Activated CD8-positive, alpha-beta memory T cell treated with anti-CD3 and anti-CD28 coated beads for 36 hours (primary cell): ENCODE measurements at regions not wholly inside any gene's neighbourhood (a gene's known extent, or its start where the extent isn't known, plus 50 kb on each side); places are given as distances from the start of the nearest gene placed in this dataset.
"Not testable (repeated sequence)": the region's sequence is repeated elsewhere in the genome, so short reads cannot be mapped to it uniquely, and the experiment has no call there.

ENCODE experiments used
- CTCF ChIA-PET: fragments of 350-600 bp; sonication (Branson Sonifier 250); formaldehyde crosslinking; loops from one replicate; lab custom pipeline; 2021; ENCODE audit warnings: antibody characterized with exemption; lab: Charles Lee
- POLR2A ChIA-PET: fragments of 350-600 bp; sonication (Branson Sonifier 250); formaldehyde crosslinking; loops from one replicate; lab custom pipeline; 2021; ENCODE audit warnings: antibody characterized with exemption; lab: Charles Lee

DNA sequence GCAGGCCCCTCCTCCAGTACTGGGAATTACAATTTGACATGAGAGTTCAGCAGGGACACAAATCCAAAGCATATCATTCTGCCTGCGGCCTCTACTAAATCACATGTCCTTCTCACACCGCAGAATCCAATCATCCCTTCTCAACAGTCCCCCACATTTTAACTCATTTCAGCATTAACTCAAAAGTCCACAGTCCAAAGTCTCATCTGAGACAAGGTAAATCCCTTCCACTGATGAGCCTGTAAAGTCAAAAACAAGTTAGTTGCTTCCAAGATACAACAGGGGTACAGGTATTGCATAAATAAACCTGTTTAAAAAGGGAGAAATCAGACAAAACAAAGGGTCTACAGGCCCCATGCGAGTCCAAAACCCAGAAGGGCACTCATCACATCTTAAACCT is 64.0 kb downstream of the EBNA1BP2 start:
- CTCF ChIA-PET, result no interaction called here
- POLR2A ChIA-PET, result no interaction called here

GRCh38 chr1:43107664-43108063 is 64.4 kb downstream of the EBNA1BP2 start:
- ChIA-PET POLR2A (no interaction called here), CTCF (no interaction called here)

- POLR2A ChIA-PET, result no interaction called here
- CTCF ChIA-PET, result no interaction called here
These were observed 67.9 kb downstream of the EBNA1BP2 start for GRCh38 chr1:43104027-43104763.

DNA sequence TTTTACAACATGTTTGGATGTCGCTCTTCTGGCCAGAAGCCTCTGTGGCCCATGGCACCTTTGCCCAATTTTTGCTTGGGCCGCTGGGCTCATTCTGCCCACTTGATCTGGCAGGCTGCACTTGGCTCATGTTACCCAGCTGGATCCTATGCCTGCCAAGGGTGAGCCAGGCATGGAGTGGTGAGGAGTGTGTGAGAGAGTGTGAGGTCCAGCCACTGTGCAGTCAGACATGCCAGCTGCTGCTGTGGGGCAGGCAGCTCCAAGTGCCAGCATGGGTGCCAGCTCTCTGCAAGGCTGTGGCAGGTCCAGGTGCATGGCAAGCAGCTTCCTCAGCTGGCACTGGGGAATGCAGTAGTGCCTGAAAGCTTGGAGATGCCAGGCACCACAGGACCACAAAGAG is 71.0 kb downstream of the EBNA1BP2 start:
- POLR2A ChIA-PET, result no interaction called here
- CTCF ChIA-PET, result no interaction called here

GRCh38 chr1:43098200-43098599 is 73.9 kb downstream of the EBNA1BP2 start:
- ChIA-PET CTCF (no interaction called here), POLR2A (no interaction called here)

DNA sequence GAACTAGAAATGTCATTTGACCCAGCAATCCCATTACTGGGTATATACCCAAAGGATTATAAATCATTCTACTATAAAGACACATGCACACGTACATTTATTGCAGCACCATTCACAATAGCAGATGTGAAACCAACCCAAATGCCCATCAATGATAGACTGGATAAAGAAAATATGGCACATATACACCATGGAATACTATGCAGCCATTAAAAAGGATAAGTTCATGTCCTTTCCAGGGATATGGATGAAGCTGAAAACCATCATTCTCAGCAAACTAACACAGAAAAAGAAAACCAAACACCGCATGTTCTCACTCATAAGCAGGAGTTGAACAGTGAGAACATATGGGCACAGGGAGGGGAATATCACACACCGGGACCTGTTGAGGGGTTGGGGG is 75.6 kb downstream of the EBNA1BP2 start:
- CTCF ChIA-PET, POLR2A ChIA-PET: not testable (repeated sequence)

DNA sequence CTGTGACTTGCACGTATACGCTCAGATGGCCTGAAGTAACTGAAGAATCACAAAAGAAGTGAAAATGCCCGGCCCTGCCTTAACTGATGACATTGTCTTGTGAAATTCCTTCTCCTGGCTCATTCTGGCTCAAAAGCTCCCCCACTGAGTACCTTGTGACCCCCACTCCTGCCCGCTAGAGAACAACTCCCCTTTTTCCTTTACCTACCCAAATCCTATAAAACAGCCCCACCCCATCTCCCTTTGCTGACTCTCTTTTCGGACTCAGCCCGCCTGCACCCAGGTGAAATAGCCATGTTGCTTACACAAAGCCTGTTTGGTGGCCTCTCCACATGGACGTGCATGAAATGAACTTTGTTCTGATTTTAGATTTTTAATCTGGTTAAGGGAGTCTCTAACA is 81.3 kb downstream of the EBNA1BP2 start:
- CTCF ChIA-PET, POLR2A ChIA-PET: not testable (repeated sequence)

DNA sequence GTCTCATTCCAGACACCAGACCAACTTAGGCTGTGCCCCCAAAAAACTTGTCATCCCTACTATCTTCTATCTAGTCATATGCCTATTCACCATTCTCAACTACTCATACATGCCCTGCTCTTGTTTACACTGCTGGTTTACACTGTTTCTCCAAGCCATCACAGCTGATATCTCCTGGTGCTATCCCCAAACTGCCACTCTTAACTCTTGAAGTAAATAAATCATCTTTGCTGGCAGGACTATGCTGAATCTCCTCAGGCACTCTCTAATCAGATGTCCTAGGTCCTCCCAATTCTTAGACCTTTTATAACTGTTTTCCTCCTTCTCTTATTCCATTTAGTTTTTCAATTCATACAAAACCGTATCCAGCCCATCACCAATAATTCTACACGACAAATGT is 81.9 kb downstream of the EBNA1BP2 start:
- POLR2A ChIA-PET, CTCF ChIA-PET: not testable (repeated sequence)

GRCh38 chr1:43083375-43083891 is 88.7 kb downstream of the EBNA1BP2 start:
- CTCF ChIA-PET, result interaction anchor here (2.3 kb wide), 1 partner anchor 10 kb away, joined by 9 read pairs; no protein-coding TSS in a partner anchor
- POLR2A ChIA-PET, result no interaction called here

DNA sequence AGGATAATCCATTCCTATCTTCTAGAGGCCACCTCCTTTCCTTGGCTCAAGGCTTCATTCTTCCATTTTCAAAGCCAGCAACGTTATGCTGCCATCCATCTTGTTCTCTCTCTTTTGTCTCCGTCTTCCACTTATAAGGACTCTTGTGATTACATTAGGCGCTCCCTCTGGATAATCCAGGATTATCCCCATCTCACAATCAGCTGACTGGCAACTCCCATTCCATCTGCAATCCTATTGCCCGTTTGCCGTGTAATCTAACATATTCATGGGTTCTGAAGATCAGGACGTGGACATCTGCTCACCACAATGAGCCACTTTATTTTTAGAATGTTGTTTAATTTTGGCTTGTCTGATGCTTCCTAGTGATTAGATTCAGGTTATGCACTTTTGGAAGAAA is 89.3 kb downstream of the EBNA1BP2 start:
- CTCF ChIA-PET, result interaction anchor here (1.2 kb wide), 1 partner anchor 9 kb away, joined by 7 read pairs; no protein-coding TSS in a partner anchor
- POLR2A ChIA-PET, result no interaction called here

DNA sequence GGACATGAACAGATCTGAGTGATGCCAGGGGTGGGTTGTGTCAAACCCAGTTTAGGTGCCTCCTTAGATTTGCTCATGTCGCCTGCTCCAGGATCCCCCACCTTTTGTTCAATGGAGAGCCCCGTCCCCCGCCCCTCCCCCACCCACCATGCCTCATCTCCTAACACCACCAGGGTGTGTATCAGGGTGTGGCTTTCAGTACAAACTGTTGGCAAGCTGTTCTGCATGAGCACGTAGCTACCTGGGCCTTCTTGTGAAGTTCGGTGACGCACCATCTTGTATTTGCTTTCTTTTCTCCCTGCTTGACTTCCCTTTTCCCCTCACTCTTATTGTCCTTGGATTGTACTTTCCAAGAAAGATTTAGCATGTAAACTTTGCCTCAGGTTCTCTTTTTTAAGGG is 94.8 kb downstream of the EBNA1BP2 start:
- POLR2A ChIA-PET, result no interaction called here
- CTCF ChIA-PET, result interaction anchor here (1.0 to 9.0 kb wide), 2 partner anchors 113 to 164 kb away, joined by 3 to 146 read pairs; no protein-coding TSS in a partner anchor

- POLR2A ChIA-PET, result no interaction called here
- CTCF ChIA-PET, result interaction anchor here (0.6 to 9.0 kb wide), 4 partner anchors 11 to 425 kb away, joined by 3 to 146 read pairs (median 22); no protein-coding TSS in a partner anchor
These were observed 97.4 kb downstream of the EBNA1BP2 start for GRCh38 chr1:43074709-43075108.

- ChIA-PET POLR2A (interaction anchor here (0.7 to 1.0 kb wide), 3 partner anchors 127 to 161 kb away, joined by 3 to 5 read pairs (median 4); no protein-coding TSS in a partner anchor), CTCF (interaction anchor here (0.6 to 9.0 kb wide), 34 partner anchors 8 to 496 kb away, joined by 3 to 146 read pairs (median 4); no protein-coding TSS in a partner anchor)
These were observed 97.8 kb downstream of the EBNA1BP2 start for GRCh38 chr1:43074244-43074643.

GRCh38 chr1:43073490-43074230 is 98.4 kb downstream of the EBNA1BP2 start:
- POLR2A ChIA-PET, result interaction anchor here (0.7 to 1.0 kb wide), 3 partner anchors 126 to 160 kb away, joined by 3 to 5 read pairs (median 4); no protein-coding TSS in a partner anchor
- CTCF ChIA-PET, result interaction anchor here (0.6 to 9.0 kb wide), 38 partner anchors 8 to 495 kb away, joined by 3 to 146 read pairs (median 4); no protein-coding TSS in a partner anchor

- CTCF ChIA-PET, result interaction anchor here (0.9 to 9.0 kb wide), 4 partner anchors 149 to 256 kb away, joined by 3 to 146 read pairs (median 21); no protein-coding TSS in a partner anchor
- POLR2A ChIA-PET, result interaction anchor here (0.6 to 0.7 kb wide), 2 partner anchors 65 to 113 kb away, joined by 3 to 9 read pairs; no protein-coding TSS in a partner anchor
These were observed 99.8 kb downstream of the EBNA1BP2 start for GRCh38 chr1:43072314-43072713.

- POLR2A ChIA-PET, result no interaction called here
These were observed 100.8 kb downstream of the EBNA1BP2 start for GRCh38 chr1:43071241-43071640.

DNA sequence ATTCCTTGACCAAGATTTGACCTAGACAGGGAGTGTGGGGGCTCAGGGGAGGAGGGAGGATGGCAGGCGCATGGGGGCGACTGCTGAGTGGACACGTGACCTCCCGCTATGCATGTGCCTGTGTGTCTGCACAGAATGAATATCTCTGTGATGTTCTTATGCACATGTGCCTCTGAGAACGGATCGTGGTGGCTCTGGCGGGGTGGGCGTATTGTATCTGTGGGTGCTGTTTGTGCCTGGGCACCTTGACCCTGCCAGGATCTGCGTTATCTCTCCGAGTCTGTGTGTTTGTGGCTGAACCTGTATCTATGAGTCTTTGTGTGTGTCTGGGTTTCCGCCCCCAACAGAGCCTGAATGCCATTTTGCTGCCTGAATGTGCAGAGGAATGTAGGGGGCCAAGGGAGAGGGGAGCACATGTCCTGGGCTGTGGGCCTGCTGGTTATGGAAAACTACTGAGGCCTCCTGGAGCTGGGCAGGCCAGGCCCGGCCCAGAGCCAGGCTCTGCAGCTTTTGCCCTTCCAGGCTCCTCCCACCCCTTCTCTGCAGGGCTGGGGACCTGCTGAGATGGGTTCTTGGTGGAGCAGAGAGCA is 102.5 kb downstream of the EBNA1BP2 start:
- ChIA-PET POLR2A (no interaction called here), CTCF (interaction anchor here (9.0 kb wide), 1 partner anchor 156 kb away, joined by 146 read pairs; no protein-coding TSS in a partner anchor)

More at GRCh38 chr1:43071241-43071640, 100.8 kb downstream of the EBNA1BP2 start:
- CTCF ChIA-PET, result interaction anchor here (0.8 to 9.0 kb wide), 2 partner anchors 158 to 288 kb away, joined by 3 to 146 read pairs; no protein-coding TSS in a partner anchor

- POLR2A ChIA-PET, result no interaction called here
- CTCF ChIA-PET, result interaction anchor here (9.0 kb wide), 1 partner anchor 155 kb away, joined by 146 read pairs; no protein-coding TSS in a partner anchor
These were observed 103.2 kb downstream of the EBNA1BP2 start for GRCh38 chr1:43068911-43069310.
